ENCODE measurements at regions not wholly inside any gene's neighbourhood (a gene's known extent, or its start where the extent isn't known, plus 50 kb on each side); places are given as distances from the start of the nearest gene placed in this dataset.

GRCh38 chr14:100674897-100675619, 51.6 kb upstream of the DLK1 start:
- WGBS, 3 donors: 79 to 81% (median 81%) methylated on average over 19 of the region's 19 CpGs
- Histone ChIP-seq H3K4me3 (no peak overlapping the region), H3K27ac (no peak overlapping the region), H3K4me1 (peaks cover 13% of the 10 kb centered on the region), H3K27me3 (ENCODE audit: insufficient read depth in 3 of 3, low read length in 2 of 3) (peaks cover 0 to 29% (median 3%) of the 10 kb centered on the region in 3 donors), H3K36me3 (ENCODE audit: insufficient read depth in 1 of 2, low read depth in 1 of 2) (no peaks in the 10 kb centered on the region), H3K9me3 (no peaks in the 10 kb centered on the region)
- intact Hi-C loops (cut with DNase I): no loop called here
- ATAC-seq: no peak
- no peak for TF ChIP-seq CTCF (IDR thresholded peaks at IDR 0.05)
- no peak for DNase-seq

GRCh38 chr14:100675699-100676684, 50.7 kb upstream of the DLK1 start:
- H3K27me3 ChIP-seq (ENCODE audit: insufficient read depth in 3 of 3, low read length in 2 of 3): peaks cover 0 to 34% (median 3%) of the 10 kb centered on the region in 3 donors
- H3K36me3 ChIP-seq (ENCODE audit: insufficient read depth in 1 of 2, low read depth in 1 of 2): no peaks in the 10 kb centered on the region
- TF ChIP-seq CTCF (IDR thresholded peaks at IDR 0.05): no peak
- WGBS, 3 donors: 55 to 67% (median 56%) methylated on average over 20 of the region's 20 CpGs
- peaks cover 17% of the 10 kb centered on the region for H3K4me1 ChIP-seq
- H3K9me3 ChIP-seq: no peaks in the 10 kb centered on the region
- intact Hi-C loops (cut with DNase I): no loop called here
- no peak overlapping the region for H3K27ac ChIP-seq
- no peak overlapping the region for H3K4me3 ChIP-seq
- ATAC-seq (no peak), DNase-seq (no peak)
